ENCODE measurements at regions not wholly inside any gene's neighbourhood (a gene's known extent, or its start where the extent isn't known, plus 50 kb on each side); places are given as distances from the start of the nearest gene placed in this dataset.

- no peak overlapping the region for H3K27ac Mint-ChIP-seq
- no peaks in the 10 kb centered on the region for H3K4me1 Mint-ChIP-seq
- peaks cover 3 to 4% of the 10 kb centered on the region in 2 donors for H3K9me3 Mint-ChIP-seq
- H3K27me3 Mint-ChIP-seq: no peaks in the 10 kb centered on the region
- H3K36me3 Mint-ChIP-seq: no peaks in the 10 kb centered on the region
- H3K4me3 Mint-ChIP-seq: no peak overlapping the region
- DNase-seq: no peak
- no peak for ATAC-seq (replicated peaks)
Observed at GRCh38 chr15:39315206-39315850, 265.6 kb upstream of the THBS1 start.

DNA sequence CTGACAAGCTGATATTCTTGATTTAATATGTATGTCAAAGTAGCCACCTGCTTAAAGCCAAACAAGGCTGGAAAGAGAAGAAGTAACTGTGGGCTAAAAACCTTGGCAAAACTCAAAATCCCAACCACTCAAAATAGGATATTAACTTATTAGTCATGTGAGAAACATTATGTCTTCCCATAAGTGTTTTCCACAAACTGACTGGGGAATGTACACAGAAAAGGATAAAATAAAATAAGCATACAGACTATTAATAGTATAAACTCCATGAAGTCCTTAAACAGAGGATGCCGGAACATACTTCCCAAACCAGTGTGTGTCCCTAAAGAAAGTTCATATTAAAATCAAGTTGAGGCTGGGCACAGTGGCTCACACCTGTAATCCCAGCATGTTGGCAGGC lies 263.7 kb upstream of the THBS1 start:
- Mint-ChIP-seq H3K36me3 (no peaks in the 10 kb centered on the region), H3K4me1 (no peaks in the 10 kb centered on the region), H3K4me3 (no peak overlapping the region), H3K9me3 (peaks cover 8 to 13% of the 10 kb centered on the region in 2 donors), H3K27ac (no peak overlapping the region), H3K27me3 (no peaks in the 10 kb centered on the region)
- no peak for ATAC-seq (replicated peaks)
- no peak for DNase-seq

DNA sequence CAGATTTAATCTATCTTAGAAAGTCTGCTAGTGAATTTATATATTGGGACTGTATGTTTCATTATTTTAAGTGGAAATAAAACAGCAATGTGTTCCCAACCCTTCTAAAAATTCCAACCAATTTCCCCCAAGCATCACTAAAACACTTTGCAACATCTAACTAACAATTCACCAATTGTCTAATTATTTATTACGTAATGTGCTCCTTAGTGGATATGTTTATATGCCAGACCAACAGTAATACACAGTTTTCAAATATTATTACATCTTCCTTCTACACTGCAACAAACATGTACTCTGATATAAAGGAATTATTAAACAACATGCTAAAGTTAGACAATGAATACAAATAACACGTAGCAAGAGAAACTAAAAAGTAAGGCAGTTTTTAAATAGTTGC lies 262.6 kb upstream of the THBS1 start:
- no peak for ATAC-seq (replicated peaks)
- Mint-ChIP-seq H3K9me3 (peaks cover 8 to 13% of the 10 kb centered on the region in 2 donors), H3K4me3 (no peak overlapping the region)

GRCh38 chr15:39320355-39320754 lies 260.5 kb upstream of the THBS1 start:
- Mint-ChIP-seq H3K27ac (no peak overlapping the region), H3K9me3 (peaks cover 8 to 13% of the 10 kb centered on the region in 2 donors), H3K36me3 (no peaks in the 10 kb centered on the region), H3K4me3 (no peak overlapping the region), H3K4me1 (no peaks in the 10 kb centered on the region), H3K27me3 (peaks cover 0 to 2% of the 10 kb centered on the region in 2 donors)
- ATAC-seq (replicated peaks) (no peak), DNase-seq (no peak)

More for the DNA sequence above, 262.6 kb upstream of the THBS1 start:
- Mint-ChIP-seq H3K27ac (no peak overlapping the region), H3K36me3 (no peaks in the 10 kb centered on the region), H3K27me3 (no peaks in the 10 kb centered on the region), H3K4me1 (no peaks in the 10 kb centered on the region)
- no peak for DNase-seq

DNA sequence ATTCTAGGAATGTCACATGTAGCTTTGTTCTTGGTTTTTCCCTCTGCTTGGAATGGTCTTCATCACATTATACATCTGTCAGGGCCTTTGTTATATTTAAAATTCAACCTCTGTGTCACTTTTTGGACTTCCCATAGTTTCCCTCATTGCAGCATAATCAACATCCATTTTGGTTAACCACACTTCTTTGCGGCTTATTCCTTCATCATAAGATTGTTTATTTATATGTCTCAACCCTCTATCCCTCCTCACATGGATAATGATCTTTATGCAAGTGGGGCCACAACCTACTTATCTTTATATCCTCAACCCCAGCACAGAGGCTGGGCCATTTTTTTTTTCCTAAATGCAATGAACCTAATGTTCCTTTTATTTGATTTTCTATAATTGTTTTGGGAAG lies 260.0 kb upstream of the THBS1 start:
- H3K27ac Mint-ChIP-seq: no peak overlapping the region
- H3K4me1 Mint-ChIP-seq: no peaks in the 10 kb centered on the region
- no peaks in the 10 kb centered on the region for H3K36me3 Mint-ChIP-seq
- peaks cover 5 to 7% of the 10 kb centered on the region in 2 donors for H3K27me3 Mint-ChIP-seq
- no peak for ATAC-seq (replicated peaks)
- H3K4me3 Mint-ChIP-seq: no peak overlapping the region
- peaks cover 8 to 13% of the 10 kb centered on the region in 2 donors for H3K9me3 Mint-ChIP-seq
- DNase-seq: no peak

DNA sequence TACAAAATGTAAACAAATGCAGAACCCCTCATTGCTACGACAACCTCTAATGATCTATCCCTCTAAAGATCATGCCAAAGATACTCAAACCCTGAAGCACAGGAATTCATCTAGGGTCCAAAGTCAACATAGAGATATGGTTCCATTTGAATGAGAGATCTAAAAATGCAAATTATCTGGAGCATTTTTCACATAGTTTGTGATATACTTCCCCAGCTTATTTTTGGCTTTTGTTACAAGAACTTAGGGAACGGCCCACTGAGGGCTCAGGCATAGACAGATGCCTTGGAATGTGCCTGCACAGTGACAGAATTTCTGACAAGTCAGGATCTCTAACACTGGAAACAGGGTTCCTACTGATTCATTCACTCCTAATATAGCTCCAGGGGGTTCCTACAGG lies 258.9 kb upstream of the THBS1 start:
- no peak for DNase-seq
- no peaks in the 10 kb centered on the region for H3K4me1 Mint-ChIP-seq

DNA sequence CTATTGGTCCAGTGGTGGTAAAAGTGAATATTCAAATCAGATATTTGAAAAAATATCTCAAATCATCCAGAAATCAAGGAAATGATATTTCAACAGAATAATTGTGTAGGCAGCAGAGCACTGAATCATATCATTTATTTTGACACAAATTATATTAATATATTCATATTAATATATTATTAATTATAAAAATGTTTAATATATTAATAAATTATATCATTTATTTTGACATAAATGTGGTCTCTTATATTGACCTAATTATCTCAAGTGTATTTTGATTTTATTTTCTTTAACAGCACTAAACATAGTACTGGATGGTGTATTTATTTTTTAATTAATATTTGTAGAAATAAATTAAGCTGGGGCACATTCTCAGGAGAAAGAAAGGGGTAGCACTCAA lies 257.7 kb upstream of the THBS1 start:
- no peak for DNase-seq
- H3K27me3 Mint-ChIP-seq: peaks cover 11 to 12% of the 10 kb centered on the region in 2 donors
- no peaks in the 10 kb centered on the region for H3K36me3 Mint-ChIP-seq
- no peak for ATAC-seq (replicated peaks)
- no peaks in the 10 kb centered on the region for H3K4me1 Mint-ChIP-seq
- H3K9me3 Mint-ChIP-seq: peaks cover 8 to 13% of the 10 kb centered on the region in 2 donors
- H3K27ac Mint-ChIP-seq: no peak overlapping the region
- no peak overlapping the region for H3K4me3 Mint-ChIP-seq

More for the DNA sequence above, 258.9 kb upstream of the THBS1 start:
- H3K36me3 Mint-ChIP-seq: no peaks in the 10 kb centered on the region
- no peak for ATAC-seq (replicated peaks)
- peaks cover 7 to 12% of the 10 kb centered on the region in 2 donors for H3K27me3 Mint-ChIP-seq
- H3K9me3 Mint-ChIP-seq: peaks cover 8 to 13% of the 10 kb centered on the region in 2 donors
- no peak overlapping the region for H3K27ac Mint-ChIP-seq
- H3K4me3 Mint-ChIP-seq: no peak overlapping the region

- H3K4me3 Mint-ChIP-seq: no peak overlapping the region
- H3K36me3 Mint-ChIP-seq: no peaks in the 10 kb centered on the region
- DNase-seq: no peak
- H3K27ac Mint-ChIP-seq: no peak overlapping the region
- H3K4me1 Mint-ChIP-seq: no peaks in the 10 kb centered on the region
- H3K9me3 Mint-ChIP-seq: peaks cover 8 to 13% of the 10 kb centered on the region in 2 donors
- ATAC-seq (replicated peaks): no peak
- peaks cover 11 to 12% of the 10 kb centered on the region in 2 donors for H3K27me3 Mint-ChIP-seq
Observed at GRCh38 chr15:39323706-39324105, 257.2 kb upstream of the THBS1 start.

- H3K27me3 Mint-ChIP-seq: peaks cover 11 to 12% of the 10 kb centered on the region in 2 donors
- DNase-seq (no peak), ATAC-seq (replicated peaks) (no peak)
- H3K4me3 Mint-ChIP-seq: no peak overlapping the region
- no peaks in the 10 kb centered on the region for H3K4me1 Mint-ChIP-seq
- no peak overlapping the region for H3K27ac Mint-ChIP-seq
- no peaks in the 10 kb centered on the region for H3K36me3 Mint-ChIP-seq
- no peaks in the 10 kb centered on the region for H3K9me3 Mint-ChIP-seq
Observed at GRCh38 chr15:39326306-39326975, 254.4 kb upstream of the THBS1 start.

DNA sequence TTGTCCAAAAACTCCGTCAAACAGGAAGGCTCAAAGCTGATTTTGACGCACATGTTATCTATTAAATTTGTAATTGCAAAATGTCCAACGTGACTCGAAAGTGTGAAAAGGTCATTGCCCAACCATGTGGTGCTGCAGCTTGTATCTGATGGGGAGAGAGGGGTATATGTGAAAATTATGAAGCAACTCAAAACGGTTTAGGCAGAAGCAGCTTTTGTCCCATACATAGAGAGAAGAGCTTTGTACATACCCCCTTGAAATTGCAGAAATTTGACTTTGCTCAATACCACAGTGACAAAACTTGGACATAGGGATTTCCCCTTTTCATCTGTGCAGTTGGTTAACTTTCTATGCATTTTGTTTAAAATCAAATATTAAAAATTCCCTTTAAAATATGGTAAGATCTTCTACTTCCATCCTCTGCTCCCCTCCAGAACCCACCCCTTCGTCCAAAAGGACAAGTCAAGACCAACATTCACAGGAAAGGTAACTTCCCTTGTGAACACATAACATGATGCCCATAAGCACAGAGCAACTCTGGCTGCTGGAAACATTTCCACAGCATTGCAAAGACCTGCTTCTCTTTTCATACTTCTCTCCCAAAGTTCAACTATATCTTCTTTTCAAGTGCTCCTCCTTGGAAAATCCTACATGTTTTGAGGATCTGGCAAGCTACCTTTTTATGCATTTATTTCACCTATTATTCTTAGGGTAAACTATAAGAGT lies 253.7 kb upstream of the THBS1 start:
- Mint-ChIP-seq H3K9me3 (no peaks in the 10 kb centered on the region), H3K27ac (no peak overlapping the region)
- ATAC-seq (replicated peaks): no peak

DNA sequence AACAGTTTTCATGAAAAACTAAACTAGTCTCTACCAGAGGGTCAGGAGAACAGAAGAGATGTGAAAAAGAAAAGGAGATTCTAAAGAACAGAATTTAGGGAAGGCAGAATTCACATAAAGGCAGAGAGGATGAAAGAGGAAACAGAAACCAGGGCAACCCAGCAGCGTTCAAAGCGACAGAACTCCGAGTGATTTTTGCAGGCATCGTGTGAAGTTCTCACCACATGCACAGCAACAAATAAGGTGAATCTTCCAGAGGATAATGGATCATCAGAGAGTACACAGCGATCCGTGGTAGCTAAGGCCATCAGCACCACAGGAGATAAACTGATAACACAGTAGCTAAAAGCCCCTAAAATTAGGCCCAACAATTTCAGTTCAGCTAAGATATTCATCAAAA lies 250.8 kb upstream of the THBS1 start:
- Mint-ChIP-seq H3K4me3 (no peak overlapping the region), H3K27ac (no peak overlapping the region), H3K4me1 (no peaks in the 10 kb centered on the region), H3K9me3 (no peaks in the 10 kb centered on the region), H3K27me3 (peaks cover 11 to 12% of the 10 kb centered on the region in 2 donors), H3K36me3 (no peaks in the 10 kb centered on the region)
- DNase-seq: no peak
- no peak for ATAC-seq (replicated peaks)

More for the DNA sequence above, 253.7 kb upstream of the THBS1 start:
- Mint-ChIP-seq H3K4me1 (no peaks in the 10 kb centered on the region), H3K27me3 (peaks cover 11 to 12% of the 10 kb centered on the region in 2 donors), H3K4me3 (no peak overlapping the region), H3K36me3 (no peaks in the 10 kb centered on the region)
- no peak for DNase-seq

DNA sequence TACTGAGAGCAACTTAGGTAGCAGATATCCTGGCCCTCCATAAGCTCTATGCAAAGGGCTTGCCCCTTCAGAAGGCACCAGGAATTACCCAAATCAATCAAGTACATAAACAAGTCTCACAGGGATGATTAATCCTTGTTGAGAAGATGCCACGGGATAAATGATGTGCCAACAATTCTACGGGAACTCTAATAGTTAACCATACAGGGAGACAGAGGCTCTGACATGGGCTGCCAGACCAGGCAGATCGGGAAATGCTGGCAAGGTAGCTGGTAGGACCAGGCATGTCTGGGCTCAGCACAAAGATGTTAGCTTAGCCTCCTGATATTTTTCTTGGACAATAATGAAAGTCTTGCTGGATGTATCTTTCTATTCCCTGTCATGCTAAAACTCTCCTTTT lies 249.3 kb upstream of the THBS1 start:
- Mint-ChIP-seq H3K27me3 (peaks cover 0 to 4% of the 10 kb centered on the region in 2 donors), H3K9me3 (no peaks in the 10 kb centered on the region), H3K4me1 (no peaks in the 10 kb centered on the region), H3K4me3 (no peak overlapping the region), H3K27ac (no peak overlapping the region), H3K36me3 (no peaks in the 10 kb centered on the region)
- no peak for ATAC-seq (replicated peaks)
- DNase-seq: no peak

GRCh38 chr15:39332846-39333245 lies 248.0 kb upstream of the THBS1 start:
- Mint-ChIP-seq H3K4me3 (no peak overlapping the region), H3K36me3 (no peaks in the 10 kb centered on the region), H3K27ac (no peak overlapping the region), H3K9me3 (no peaks in the 10 kb centered on the region), H3K27me3 (no peaks in the 10 kb centered on the region), H3K4me1 (no peaks in the 10 kb centered on the region)
- DNase-seq: no peak
- no peak for ATAC-seq (replicated peaks)

DNA sequence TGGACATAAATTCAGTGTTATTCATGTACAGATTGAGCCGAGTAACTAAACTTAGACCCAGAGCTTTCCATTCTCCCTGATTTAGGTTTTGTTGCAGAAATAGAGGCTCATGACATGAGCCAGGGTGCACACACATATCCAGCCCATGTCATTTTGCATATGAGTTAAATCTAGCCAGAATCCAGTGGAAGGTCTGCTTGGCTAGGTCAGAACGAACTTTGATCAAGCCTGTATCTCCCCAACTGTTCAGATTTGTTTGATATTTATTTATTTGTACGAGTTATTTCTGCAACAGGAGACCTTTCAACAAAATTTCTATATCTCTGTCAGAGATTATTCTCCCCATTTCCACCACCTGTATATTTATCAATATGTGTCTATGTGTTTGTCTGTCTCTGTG lies 247.5 kb upstream of the THBS1 start:
- no peaks in the 10 kb centered on the region for H3K36me3 Mint-ChIP-seq
- ATAC-seq (replicated peaks): no peak

GRCh38 chr15:39333896-39334295 lies 247.0 kb upstream of the THBS1 start:
- no peaks in the 10 kb centered on the region for H3K9me3 Mint-ChIP-seq
- H3K27ac Mint-ChIP-seq: no peak overlapping the region
- H3K4me3 Mint-ChIP-seq: no peak overlapping the region
- DNase-seq (no peak), ATAC-seq (replicated peaks) (no peak)
- H3K36me3 Mint-ChIP-seq: no peaks in the 10 kb centered on the region
- H3K27me3 Mint-ChIP-seq: no peaks in the 10 kb centered on the region
- H3K4me1 Mint-ChIP-seq: no peaks in the 10 kb centered on the region

More for the DNA sequence above, 247.5 kb upstream of the THBS1 start:
- H3K27ac Mint-ChIP-seq: no peak overlapping the region
- H3K4me1 Mint-ChIP-seq: no peaks in the 10 kb centered on the region
- H3K27me3 Mint-ChIP-seq: no peaks in the 10 kb centered on the region
- DNase-seq: no peak
- no peak overlapping the region for H3K4me3 Mint-ChIP-seq
- no peaks in the 10 kb centered on the region for H3K9me3 Mint-ChIP-seq

Measured in stimulated activated naive B cell treated with anti-CD40 and anti-IgM and Interleukin-4, amounts not matched to agents 10 μg/mL and 1 μg/mL and 100 μg/mL, for 72 hours (primary cell).